ENCODE measurements at regions not wholly inside any gene's neighbourhood (a gene's known extent, or its start where the extent isn't known, plus 50 kb on each side); places are given as distances from the start of the nearest gene placed in this dataset.
"Not testable (repeated sequence)": the region's sequence is repeated elsewhere in the genome, so short reads cannot be mapped to it uniquely, and the experiment has no call there.

DNA sequence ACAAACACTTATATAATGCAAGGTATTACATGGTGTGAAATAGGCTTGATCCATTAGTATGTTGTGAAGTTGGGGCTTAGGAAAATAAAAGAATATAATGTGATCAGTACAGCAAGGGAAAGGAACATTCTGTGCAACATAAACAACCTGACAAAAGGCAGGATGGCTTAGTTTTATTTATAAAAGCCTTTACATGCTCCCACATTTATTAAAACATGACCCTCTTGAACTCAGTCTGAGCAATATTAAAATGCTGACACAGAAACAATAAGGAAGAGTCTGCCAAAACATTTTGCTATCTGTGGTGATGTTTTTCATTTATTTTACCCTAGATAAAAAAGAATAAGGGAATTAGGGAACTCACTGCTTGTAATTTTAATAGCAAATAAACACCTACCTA is 519.7 kb downstream of the PCDH7 start:
- ChIA-PET CTCF (no interaction called here), POLR2A (no interaction called here)
- Mint-ChIP-seq H3K27ac (no peak overlapping the region), H3K9me3 (peaks cover 1% of the 10 kb centered on the region), H3K27me3 (no peaks in the 10 kb centered on the region), H3K4me1 (no peaks in the 10 kb centered on the region), H3K4me3 (no peak overlapping the region), H3K36me3 (ENCODE audit: low read depth) (no peaks in the 10 kb centered on the region)
- ATAC-seq (ENCODE audit: low read depth): no peak
- TF ChIP-seq, protein P1, sequence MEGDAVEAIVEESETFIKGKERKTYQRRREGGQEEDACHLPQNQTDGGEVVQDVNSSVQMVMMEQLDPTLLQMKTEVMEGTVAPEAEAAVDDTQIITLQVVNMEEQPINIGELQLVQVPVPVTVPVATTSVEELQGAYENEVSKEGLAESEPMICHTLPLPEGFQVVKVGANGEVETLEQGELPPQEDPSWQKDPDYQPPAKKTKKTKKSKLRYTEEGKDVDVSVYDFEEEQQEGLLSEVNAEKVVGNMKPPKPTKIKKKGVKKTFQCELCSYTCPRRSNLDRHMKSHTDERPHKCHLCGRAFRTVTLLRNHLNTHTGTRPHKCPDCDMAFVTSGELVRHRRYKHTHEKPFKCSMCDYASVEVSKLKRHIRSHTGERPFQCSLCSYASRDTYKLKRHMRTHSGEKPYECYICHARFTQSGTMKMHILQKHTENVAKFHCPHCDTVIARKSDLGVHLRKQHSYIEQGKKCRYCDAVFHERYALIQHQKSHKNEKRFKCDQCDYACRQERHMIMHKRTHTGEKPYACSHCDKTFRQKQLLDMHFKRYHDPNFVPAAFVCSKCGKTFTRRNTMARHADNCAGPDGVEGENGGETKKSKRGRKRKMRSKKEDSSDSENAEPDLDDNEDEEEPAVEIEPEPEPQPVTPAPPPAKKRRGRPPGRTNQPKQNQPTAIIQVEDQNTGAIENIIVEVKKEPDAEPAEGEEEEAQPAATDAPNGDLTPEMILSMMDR (IDR thresholded peaks at IDR 0.05): no peak
- intact Hi-C loops (cut with micrococcal nuclease): no loop called here
- DNase-seq: no peak

DNA sequence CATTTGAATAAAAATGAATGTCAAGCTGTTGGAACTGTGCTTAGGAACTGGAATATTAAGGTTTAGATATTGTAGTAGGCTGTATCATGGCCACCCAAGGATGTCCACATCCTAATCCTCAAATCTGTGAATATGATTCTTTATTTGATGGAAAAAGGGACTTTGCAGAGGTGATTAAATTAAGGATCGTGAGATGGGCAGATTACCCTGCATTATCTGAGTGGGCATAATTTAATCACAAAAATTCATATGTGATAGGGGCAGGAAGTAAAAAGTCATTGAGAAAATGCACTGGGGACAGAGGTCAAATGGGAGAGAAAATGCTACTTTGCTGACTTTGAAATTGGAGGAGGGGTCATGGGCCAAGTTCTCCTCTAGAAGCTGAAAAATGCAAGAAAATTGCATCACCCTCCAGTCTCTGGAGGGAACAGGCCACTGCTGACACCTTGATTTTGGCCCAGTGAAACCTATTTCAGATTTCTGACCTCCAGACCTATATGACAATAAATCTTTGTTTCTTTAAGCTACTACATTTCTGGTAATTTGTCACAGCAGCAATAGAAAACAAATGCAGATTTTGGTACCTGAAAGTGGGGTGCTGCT is 521.4 kb downstream of the PCDH7 start:
- ChIA-PET POLR2A (no interaction called here), CTCF (no interaction called here)
- ATAC-seq (ENCODE audit: low read depth): no peak
- intact Hi-C loops (cut with micrococcal nuclease): no loop called here
- H3K27ac Mint-ChIP-seq: no peak overlapping the region
- no peaks in the 10 kb centered on the region for H3K9me3 Mint-ChIP-seq
- H3K27me3 Mint-ChIP-seq: no peaks in the 10 kb centered on the region
- no peaks in the 10 kb centered on the region for H3K4me1 Mint-ChIP-seq
- no peak for DNase-seq
- no peak overlapping the region for H3K4me3 Mint-ChIP-seq
- no peaks in the 10 kb centered on the region for H3K36me3 Mint-ChIP-seq (ENCODE audit: low read depth)
- TF ChIP-seq, protein P1 (IDR thresholded peaks at IDR 0.05): no peak

DNA sequence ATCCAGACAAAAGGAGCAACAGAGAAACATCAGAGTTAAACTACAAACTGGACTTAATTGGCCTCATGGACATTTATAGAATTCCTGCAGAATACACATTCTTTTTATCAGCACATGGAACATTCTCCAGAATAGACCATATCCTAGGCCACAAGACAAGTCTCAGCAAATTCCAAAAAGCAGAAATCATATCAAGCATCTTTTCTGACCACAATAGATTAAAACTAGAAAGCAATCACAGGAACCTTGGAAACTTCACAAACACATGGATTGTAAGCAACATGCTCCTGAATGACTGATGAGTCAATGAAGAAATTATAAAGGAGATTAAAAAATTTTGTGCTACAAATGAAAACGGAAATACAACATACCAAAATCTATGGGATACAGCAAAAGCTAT is 526.7 kb downstream of the PCDH7 start:
- ChIA-PET POLR2A (no interaction called here), CTCF (no interaction called here)
- intact Hi-C loops (cut with micrococcal nuclease): no loop called here
- Mint-ChIP-seq H3K4me1 (no peaks in the 10 kb centered on the region), H3K4me3 (no peak overlapping the region), H3K27ac (no peak overlapping the region), H3K36me3 (ENCODE audit: low read depth) (no peaks in the 10 kb centered on the region), H3K9me3 (peaks cover 3% of the 10 kb centered on the region), H3K27me3 (no peaks in the 10 kb centered on the region)
- no peak for DNase-seq
- ATAC-seq (ENCODE audit: low read depth): no peak
- TF ChIP-seq, protein P1 (IDR thresholded peaks at IDR 0.05): no peak

DNA sequence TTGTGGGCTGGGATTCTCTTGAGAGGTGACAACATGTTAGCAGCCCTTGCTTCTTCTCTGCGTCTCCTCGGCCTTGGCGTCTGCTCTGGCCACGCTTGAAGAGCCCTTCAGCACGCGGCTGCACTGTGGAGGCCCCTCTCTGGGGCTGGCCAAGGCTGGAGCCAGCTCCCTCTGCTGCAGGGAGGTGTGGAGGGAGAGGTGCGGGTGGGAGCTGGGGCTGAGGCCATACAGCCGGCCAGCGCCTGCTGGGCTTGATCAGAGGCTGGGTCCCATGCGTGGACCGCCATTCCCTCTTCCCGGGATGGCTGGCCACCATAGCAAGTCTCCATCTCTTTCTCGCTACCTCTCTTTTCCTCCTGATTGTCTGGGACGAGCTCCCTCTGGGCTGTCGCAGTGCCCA is 539.0 kb downstream of the PCDH7 start:
- H3K4me3 Mint-ChIP-seq: no peak overlapping the region

DNA sequence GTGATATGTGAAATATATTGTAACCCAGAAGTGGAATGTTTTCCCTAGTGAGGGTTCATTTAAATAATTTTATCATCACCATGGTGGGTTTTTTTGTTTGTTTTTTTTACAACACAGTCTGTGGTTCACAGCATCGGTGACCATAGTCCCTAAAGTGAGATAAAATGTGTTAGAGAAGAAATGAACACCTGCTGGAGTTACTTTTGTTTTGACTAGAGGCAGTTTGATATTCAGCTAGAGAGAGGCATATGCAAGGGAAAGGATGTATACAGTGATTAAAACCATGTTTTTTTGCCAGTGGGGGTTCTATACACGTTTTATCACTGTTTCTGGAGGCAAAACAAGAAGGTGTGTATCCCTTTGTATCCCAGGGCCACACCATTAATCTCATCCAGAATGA is 541.5 kb downstream of the PCDH7 start:
- POLR2A ChIA-PET: no interaction called here
- ATAC-seq (ENCODE audit: low read depth): no peak

More for the DNA sequence above, 539.0 kb downstream of the PCDH7 start:
- Mint-ChIP-seq H3K36me3 (ENCODE audit: low read depth) (no peaks in the 10 kb centered on the region), H3K27ac (no peak overlapping the region), H3K27me3 (no peaks in the 10 kb centered on the region), H3K9me3 (peaks cover 17% of the 10 kb centered on the region), H3K4me1 (no peaks in the 10 kb centered on the region)
- CTCF ChIA-PET: no interaction called here
- DNase-seq (no peak), ATAC-seq (ENCODE audit: low read depth) (no peak)
- intact Hi-C loops (cut with micrococcal nuclease): no loop called here
- POLR2A ChIA-PET: no interaction called here
- TF ChIP-seq, protein P1 (IDR thresholded peaks at IDR 0.05): no peak

DNA sequence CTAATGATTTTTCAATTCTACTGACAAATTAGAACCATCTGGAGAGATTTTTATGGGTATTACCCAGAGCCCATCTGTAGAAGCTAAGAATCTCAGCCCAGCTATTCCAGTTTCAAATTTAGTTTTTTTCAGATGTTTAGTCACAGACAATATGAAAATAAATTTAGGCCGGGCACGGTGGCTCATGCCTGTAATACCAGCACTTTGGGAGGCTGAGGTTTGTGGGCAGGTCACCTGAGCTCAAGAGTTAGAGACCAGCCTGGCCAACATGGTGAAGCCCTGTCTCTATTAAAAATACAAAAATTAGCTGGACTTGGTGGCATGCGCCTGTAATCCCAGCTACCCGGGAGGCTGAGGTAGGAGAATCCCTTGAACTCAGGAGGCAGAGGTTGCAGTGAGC is 545.9 kb downstream of the PCDH7 start:
- H3K4me1 Mint-ChIP-seq, H3K27ac Mint-ChIP-seq: not testable (repeated sequence)

More for the DNA sequence above, 541.5 kb downstream of the PCDH7 start:
- no peak overlapping the region for H3K27ac Mint-ChIP-seq
- H3K4me3 Mint-ChIP-seq: no peak overlapping the region
- no peak for DNase-seq
- H3K36me3 Mint-ChIP-seq (ENCODE audit: low read depth): no peaks in the 10 kb centered on the region
- TF ChIP-seq, protein P1 (IDR thresholded peaks at IDR 0.05): no peak
- H3K9me3 Mint-ChIP-seq: peaks cover 15% of the 10 kb centered on the region
- no peaks in the 10 kb centered on the region for H3K4me1 Mint-ChIP-seq
- H3K27me3 Mint-ChIP-seq: no peaks in the 10 kb centered on the region
- CTCF ChIA-PET: no interaction called here
- intact Hi-C loops (cut with micrococcal nuclease): no loop called here

More for the DNA sequence above, 545.9 kb downstream of the PCDH7 start:
- H3K9me3 Mint-ChIP-seq; ATAC-seq (ENCODE audit: low read depth); H3K27me3 Mint-ChIP-seq; DNase-seq; H3K4me3 Mint-ChIP-seq; intact Hi-C loops (cut with micrococcal nuclease); CTCF ChIA-PET; H3K36me3 Mint-ChIP-seq (ENCODE audit: low read depth): not testable (repeated sequence)
- POLR2A ChIA-PET: interaction anchor here (0.7 kb wide), 1 partner anchor 295 kb away, joined by 5 read pairs; no protein-coding TSS in a partner anchor

Measured in activated B cell treated with CpG ODN at 0.5 μM for 24 hours (primary cell).